Tibial nerve (tissue), 3 donors: ENCODE measurements at regions not wholly inside any gene's neighbourhood (a gene's known extent, or its start where the extent isn't known, plus 50 kb on each side); places are given as distances from the start of the nearest gene placed in this dataset.

ENCODE experiments used
- POLR2A ChIP-seq, 2 donors: fragments of 450-650 bp; IDR thresholded peaks; one replicate each; pipeline ENCODE4 v1.6.1; 2017; ENCODE audit warnings: antibody characterized with exemption in 2 of 2, mild to moderate bottlenecking in 2 of 2, moderate library complexity in 2 of 2
- TF ChIP-seq, protein P1 (sequence below), 5 experiments: fragments of 200-600 bp in 3 of 5; fragments of 450-650 bp in 2 of 5; sonication (generic) in 3 of 5; IDR thresholded peaks; one replicate each; pipeline ENCODE4 v1.5.1; 2016 to 2019; ENCODE audit warnings: antibody characterized with exemption in 5 of 5, mild to moderate bottlenecking in 3 of 5, moderate library complexity in 2 of 5

- TF ChIP-seq, protein P1, sequence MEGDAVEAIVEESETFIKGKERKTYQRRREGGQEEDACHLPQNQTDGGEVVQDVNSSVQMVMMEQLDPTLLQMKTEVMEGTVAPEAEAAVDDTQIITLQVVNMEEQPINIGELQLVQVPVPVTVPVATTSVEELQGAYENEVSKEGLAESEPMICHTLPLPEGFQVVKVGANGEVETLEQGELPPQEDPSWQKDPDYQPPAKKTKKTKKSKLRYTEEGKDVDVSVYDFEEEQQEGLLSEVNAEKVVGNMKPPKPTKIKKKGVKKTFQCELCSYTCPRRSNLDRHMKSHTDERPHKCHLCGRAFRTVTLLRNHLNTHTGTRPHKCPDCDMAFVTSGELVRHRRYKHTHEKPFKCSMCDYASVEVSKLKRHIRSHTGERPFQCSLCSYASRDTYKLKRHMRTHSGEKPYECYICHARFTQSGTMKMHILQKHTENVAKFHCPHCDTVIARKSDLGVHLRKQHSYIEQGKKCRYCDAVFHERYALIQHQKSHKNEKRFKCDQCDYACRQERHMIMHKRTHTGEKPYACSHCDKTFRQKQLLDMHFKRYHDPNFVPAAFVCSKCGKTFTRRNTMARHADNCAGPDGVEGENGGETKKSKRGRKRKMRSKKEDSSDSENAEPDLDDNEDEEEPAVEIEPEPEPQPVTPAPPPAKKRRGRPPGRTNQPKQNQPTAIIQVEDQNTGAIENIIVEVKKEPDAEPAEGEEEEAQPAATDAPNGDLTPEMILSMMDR (IDR thresholded peaks at IDR 0.05): no peak
- TF ChIP-seq POLR2A (IDR thresholded peaks at IDR 0.05): no peak
These were observed 85.5 kb downstream of the SOWAHC start for GRCh38 chr2:109699646-109700045.
